ENCODE measurements at regions not wholly inside any gene's neighbourhood (a gene's known extent, or its start where the extent isn't known, plus 50 kb on each side); places are given as distances from the start of the nearest gene placed in this dataset.

DNA sequence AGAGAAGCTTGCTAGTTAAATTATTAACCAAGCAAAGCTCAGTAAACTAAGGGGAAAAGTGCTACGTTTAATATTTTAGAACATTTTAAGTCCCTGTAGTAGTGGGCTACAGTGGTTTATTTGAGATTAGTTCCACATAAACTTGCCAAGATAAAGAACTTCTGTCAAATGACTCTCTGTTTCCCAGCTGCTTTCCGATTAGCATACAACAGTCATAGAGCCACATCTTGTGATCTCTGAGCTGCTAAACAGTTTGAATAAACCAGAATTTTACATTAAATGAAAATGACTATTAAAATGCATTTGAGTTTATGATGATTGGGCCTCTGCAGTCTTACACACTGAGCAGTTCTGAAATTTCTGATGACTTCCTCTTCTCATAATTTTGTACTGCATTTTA is 568.5 kb downstream of the IQCM start:
- H3K36me3 ChIP-seq (replicated peaks in 1 of 2; ENCODE audit: insufficient read depth in 1 of 2, low read depth in 2 of 2), result no peaks in the 10 kb centered on the region
- ATAC-seq (no peak), DNase-seq (no peak)
- 20 to 21% methylated on average over 2 of the region's 2 CpGs for WGBS, 2 donors
- no peaks in the 10 kb centered on the region for H3K4me1 ChIP-seq
- no peaks in the 10 kb centered on the region for H3K9me3 ChIP-seq
- H3K27me3 ChIP-seq, result no peaks in the 10 kb centered on the region
- H3K27ac ChIP-seq, result no peak overlapping the region
- TF ChIP-seq POLR2A (IDR thresholded peaks at IDR 0.05) (no peak), CTCF (IDR thresholded peaks at IDR 0.05) (no peak)
- H3K4me3 ChIP-seq, result no peak overlapping the region
- intact Hi-C loops (cut with DNase I), result no loop called here

DNA sequence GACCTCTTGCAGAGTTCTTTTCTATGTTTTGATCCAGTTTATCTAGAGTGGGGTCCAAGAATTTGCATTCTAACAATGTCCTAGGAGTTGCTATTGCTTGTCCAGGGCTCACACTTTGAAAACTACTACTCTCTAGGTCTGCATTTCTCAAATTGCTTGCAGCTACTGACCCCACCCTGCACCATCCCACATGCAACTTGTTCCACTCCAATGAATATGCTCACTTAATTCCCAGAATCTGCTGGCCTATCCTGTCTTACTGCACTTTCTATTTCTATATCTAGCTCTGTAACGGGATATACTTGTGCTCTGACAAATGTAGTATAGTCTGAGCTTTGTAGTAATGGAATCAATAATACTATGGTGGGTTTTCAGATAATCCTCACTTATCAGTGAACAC is 570.3 kb downstream of the IQCM start:
- Histone ChIP-seq H3K36me3 (replicated peaks in 1 of 2; ENCODE audit: insufficient read depth in 1 of 2, low read depth in 2 of 2) (no peaks in the 10 kb centered on the region), H3K9me3 (no peaks in the 10 kb centered on the region), H3K27ac (no peak overlapping the region), H3K4me1 (no peaks in the 10 kb centered on the region), H3K27me3 (no peaks in the 10 kb centered on the region), H3K4me3 (no peak overlapping the region)
- ATAC-seq (no peak), DNase-seq (no peak)
- TF ChIP-seq POLR2A (IDR thresholded peaks at IDR 0.05) (no peak), CTCF (IDR thresholded peaks at IDR 0.05) (no peak)
- intact Hi-C loops (cut with DNase I), result no loop called here
- WGBS, 2 donors, result 84 to 96% methylated on average over 1 of the region's 1 CpG

- no peak for DNase-seq
- intact Hi-C loops (cut with DNase I), result no loop called here
- TF ChIP-seq CTCF (IDR thresholded peaks at IDR 0.05) (no peak), POLR2A (IDR thresholded peaks at IDR 0.05) (no peak)
Observed at GRCh38 chr4:149238097-149238496, 577.5 kb downstream of the IQCM start.

DNA sequence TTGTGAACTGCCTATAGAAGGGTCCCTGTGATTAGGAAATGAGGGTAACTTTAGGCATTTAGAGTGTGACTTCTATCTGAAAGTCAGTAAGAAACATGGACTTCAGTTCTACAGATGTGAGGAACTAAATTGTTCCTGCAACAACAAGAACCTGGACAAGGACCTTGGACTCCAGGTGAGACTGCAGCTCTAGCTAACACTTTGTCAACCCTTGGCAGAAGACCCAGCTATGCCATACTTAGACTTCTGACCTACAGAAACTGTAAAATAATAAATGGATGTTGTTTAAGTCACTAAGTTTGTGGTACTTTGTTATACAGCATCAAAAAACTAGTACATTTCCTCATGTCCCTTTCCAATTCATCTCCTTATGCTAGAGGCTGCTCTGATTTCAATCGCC is 580.8 kb downstream of the IQCM start:
- TF ChIP-seq POLR2A (IDR thresholded peaks at IDR 0.05) (no peak), CTCF (IDR thresholded peaks at IDR 0.05) (no peak)
- ATAC-seq, result no peak
- 88 to 94% methylated on average over 1 of the region's 1 CpG for WGBS, 2 donors

More at GRCh38 chr4:149238097-149238496, 577.5 kb downstream of the IQCM start:
- no peaks in the 10 kb centered on the region for H3K27me3 ChIP-seq
- H3K27ac ChIP-seq, result no peak overlapping the region
- H3K4me3 ChIP-seq, result no peak overlapping the region
- WGBS, 2 donors, result 80 to 85% methylated on average over 3 of the region's 3 CpGs
- H3K9me3 ChIP-seq, result no peaks in the 10 kb centered on the region
- no peaks in the 10 kb centered on the region for H3K36me3 ChIP-seq (replicated peaks in 1 of 2; ENCODE audit: insufficient read depth in 1 of 2, low read depth in 2 of 2)
- ATAC-seq, result no peak
- H3K4me1 ChIP-seq, result no peaks in the 10 kb centered on the region

DNA sequence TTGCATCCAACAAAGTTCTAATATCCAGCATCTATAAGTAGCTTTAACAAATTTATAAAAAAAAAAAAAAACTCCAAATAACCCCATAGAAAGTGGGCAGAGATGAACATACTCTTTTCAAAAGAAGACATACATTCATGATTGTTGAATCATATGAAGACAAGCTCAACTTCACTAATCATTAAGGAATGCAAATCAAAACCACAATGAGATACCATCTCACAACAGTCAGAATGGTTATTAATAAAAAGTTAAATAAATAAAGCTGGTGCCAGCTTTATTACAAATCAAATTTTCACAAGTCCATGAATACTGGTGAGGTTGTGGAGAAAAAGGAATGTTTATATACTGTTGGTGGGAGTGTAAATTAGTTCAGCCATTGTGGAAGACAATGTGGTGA is 592.0 kb downstream of the IQCM start:
- TF ChIP-seq POLR2A (IDR thresholded peaks at IDR 0.05), result no peak
- no peak for TF ChIP-seq CTCF (IDR thresholded peaks at IDR 0.05)
- intact Hi-C loops (cut with DNase I), result no loop called here
- no peak overlapping the region for H3K27ac ChIP-seq
- no peaks in the 10 kb centered on the region for H3K4me1 ChIP-seq
- H3K27me3 ChIP-seq, result no peaks in the 10 kb centered on the region
- no peak overlapping the region for H3K4me3 ChIP-seq
- ATAC-seq, result no peak
- H3K36me3 ChIP-seq (replicated peaks in 1 of 2; ENCODE audit: insufficient read depth in 1 of 2, low read depth in 2 of 2), result no peaks in the 10 kb centered on the region
- peaks cover 0 to 10% (median 0%) of the 10 kb centered on the region in 3 donors for H3K9me3 ChIP-seq
- no peak for DNase-seq

More for the DNA sequence above, 580.8 kb downstream of the IQCM start:
- Histone ChIP-seq H3K4me1 (no peaks in the 10 kb centered on the region), H3K27me3 (no peaks in the 10 kb centered on the region), H3K36me3 (replicated peaks in 1 of 2; ENCODE audit: insufficient read depth in 1 of 2, low read depth in 2 of 2) (no peaks in the 10 kb centered on the region), H3K9me3 (no peaks in the 10 kb centered on the region), H3K4me3 (no peak overlapping the region), H3K27ac (no peak overlapping the region)
- no peak for DNase-seq
- intact Hi-C loops (cut with DNase I), result no loop called here
